ENCODE measurements at regions not wholly inside any gene's neighbourhood (a gene's known extent, or its start where the extent isn't known, plus 50 kb on each side); places are given as distances from the start of the nearest gene placed in this dataset.

DNA sequence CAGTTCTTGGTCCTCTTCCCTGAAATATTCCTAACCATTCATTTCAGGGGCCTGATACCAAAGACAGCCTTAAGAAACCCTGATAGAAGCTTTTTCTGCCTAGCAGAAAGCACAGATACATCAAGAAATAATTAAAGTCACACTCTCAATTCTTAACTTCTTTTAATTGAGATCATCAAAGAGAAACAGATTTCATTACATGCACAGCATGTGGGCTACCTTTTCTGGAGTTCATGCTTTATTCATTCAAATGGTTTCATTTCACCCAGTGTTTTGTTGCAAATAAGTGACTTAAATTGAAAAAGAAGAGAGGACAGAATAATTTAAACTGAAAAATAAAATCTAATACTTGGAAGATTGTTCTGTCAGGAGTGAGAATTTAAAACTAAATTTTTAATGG lies 192.6 kb upstream of the GGTLC1 start:
- TF ChIP-seq, protein P1, sequence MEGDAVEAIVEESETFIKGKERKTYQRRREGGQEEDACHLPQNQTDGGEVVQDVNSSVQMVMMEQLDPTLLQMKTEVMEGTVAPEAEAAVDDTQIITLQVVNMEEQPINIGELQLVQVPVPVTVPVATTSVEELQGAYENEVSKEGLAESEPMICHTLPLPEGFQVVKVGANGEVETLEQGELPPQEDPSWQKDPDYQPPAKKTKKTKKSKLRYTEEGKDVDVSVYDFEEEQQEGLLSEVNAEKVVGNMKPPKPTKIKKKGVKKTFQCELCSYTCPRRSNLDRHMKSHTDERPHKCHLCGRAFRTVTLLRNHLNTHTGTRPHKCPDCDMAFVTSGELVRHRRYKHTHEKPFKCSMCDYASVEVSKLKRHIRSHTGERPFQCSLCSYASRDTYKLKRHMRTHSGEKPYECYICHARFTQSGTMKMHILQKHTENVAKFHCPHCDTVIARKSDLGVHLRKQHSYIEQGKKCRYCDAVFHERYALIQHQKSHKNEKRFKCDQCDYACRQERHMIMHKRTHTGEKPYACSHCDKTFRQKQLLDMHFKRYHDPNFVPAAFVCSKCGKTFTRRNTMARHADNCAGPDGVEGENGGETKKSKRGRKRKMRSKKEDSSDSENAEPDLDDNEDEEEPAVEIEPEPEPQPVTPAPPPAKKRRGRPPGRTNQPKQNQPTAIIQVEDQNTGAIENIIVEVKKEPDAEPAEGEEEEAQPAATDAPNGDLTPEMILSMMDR (IDR thresholded peaks at IDR 0.05; ENCODE audit: low read depth, low read length), result no peak
- H3K4me3 ChIP-seq (ENCODE audit: low read depth, low read length), result no peak overlapping the region

DNA sequence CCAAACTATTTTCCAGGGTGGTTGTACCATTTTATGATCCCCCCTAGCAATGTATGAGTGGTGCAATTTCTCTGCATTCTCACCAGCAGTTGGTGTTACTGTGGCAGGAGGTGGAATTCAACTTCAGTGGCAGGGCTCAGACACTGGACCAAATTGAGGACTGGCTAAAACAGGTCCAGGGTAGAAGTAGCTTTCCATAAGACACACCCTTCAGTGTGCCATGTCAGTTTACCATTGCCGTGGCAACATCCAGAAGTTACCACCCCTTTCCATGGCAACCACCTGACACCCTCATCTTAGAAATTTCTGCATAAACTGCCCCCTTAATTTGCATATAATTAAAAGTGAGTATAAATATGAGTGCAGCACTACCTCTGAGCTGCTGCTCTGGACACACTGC lies 180.7 kb upstream of the GGTLC1 start:
- TF ChIP-seq, protein P1 (IDR thresholded peaks at IDR 0.05; ENCODE audit: low read depth, low read length), result no peak
- H3K4me3 ChIP-seq (ENCODE audit: low read depth, low read length), result no peak overlapping the region

DNA sequence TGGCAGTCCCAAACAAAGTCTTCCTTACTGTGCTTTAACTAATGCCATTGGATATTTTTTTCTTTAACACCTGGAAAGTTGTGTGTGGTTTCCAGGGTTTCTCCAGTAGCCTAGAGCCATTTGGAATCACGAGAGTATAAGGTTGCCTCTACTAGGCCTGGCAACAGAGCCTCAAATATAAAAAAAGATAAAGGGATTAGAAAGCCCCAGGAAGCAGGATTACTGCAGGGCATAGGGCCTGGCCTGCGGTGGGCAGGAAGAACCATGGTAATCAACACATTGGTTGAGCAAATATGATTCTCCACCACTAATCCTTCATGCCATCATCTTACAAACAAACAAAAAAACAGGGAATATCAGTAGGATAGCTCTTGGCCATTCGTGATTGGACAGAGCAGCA lies 177.8 kb upstream of the GGTLC1 start:
- H3K4me3 ChIP-seq (ENCODE audit: low read depth, low read length), result no peak overlapping the region

DNA sequence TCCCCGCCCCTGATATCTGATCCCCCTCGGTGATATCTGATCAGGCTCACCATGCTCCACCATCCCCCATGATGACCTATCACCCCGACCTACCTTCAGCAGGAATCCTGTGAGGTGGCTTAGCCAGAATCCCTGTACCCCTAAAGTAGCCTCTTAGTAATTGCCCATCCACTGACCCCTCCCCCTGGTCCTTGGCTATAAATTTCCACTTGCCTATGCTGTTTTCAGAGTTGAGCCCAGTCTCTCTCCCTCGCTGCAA lies 177.5 kb upstream of the GGTLC1 start:
- H3K4me3 ChIP-seq (ENCODE audit: low read depth, low read length), result no peak overlapping the region
- TF ChIP-seq, protein P1 (IDR thresholded peaks at IDR 0.05; ENCODE audit: low read depth, low read length), result no peak

More for the DNA sequence above, 177.8 kb upstream of the GGTLC1 start:
- TF ChIP-seq, protein P1 (IDR thresholded peaks at IDR 0.05; ENCODE audit: low read depth, low read length), result no peak

DNA sequence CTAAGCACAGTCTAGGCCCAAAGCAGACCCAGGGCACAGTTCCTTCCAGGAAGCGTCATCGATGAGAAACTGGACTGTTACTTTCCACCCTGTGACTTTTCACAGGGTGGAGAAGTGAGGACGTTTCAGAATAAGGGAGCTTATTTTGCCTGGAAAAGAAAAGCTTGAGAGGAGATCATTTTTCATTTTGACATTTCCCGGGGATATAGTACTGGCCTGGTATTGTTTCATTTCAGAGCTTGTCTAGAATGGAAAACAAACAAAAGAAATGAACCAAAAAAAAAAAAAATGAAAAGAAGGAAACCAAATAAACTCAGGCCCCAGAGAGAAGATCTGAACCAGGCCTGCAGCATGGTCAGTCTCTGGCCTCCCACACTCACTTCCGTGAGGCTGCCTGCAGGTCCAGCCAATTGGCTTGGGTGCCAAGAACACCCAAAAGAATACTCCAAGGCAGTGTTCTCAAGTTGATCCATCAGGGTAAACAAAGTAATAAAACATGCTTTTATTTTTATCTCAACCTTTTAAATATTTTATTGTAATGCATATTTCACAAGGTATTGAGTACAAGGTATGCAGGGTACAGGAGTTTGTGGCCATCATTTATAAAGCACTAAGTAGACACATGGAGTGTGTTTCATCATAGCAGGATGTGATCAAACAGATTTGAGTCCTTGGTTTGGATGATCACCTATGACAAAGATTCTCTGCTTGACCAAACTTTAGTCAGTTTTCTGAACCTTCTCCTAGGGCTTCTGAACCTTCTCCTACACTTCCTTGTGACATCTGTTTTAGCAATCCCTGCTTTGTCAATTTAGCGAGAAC lies 176.9 kb upstream of the GGTLC1 start:
- no peak overlapping the region for H3K4me3 ChIP-seq (ENCODE audit: low read depth, low read length)
- TF ChIP-seq, protein P1 (IDR thresholded peaks at IDR 0.05; ENCODE audit: low read depth, low read length), result no peak

DNA sequence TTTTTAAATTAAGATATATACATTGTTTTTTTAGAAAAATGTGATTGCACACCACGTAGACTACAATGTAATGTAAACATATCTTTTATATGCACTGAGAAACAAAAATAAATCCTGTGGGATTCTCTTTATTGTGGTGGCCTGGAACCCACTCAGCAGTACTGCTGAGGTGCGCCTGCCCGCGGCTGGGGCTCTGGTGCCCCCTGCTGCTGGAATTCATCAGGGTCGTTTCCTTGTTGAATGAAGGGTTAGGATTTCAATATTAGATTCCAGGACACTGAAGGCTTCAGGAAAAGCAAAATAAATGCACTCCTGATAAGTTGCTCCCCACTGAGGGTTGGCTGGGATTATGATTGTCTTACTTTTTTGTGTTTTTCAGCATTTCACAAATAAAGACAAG lies 175.8 kb upstream of the GGTLC1 start:
- no peak overlapping the region for H3K4me3 ChIP-seq (ENCODE audit: low read depth, low read length)
- TF ChIP-seq, protein P1 (IDR thresholded peaks at IDR 0.05; ENCODE audit: low read depth, low read length), result no peak

DNA sequence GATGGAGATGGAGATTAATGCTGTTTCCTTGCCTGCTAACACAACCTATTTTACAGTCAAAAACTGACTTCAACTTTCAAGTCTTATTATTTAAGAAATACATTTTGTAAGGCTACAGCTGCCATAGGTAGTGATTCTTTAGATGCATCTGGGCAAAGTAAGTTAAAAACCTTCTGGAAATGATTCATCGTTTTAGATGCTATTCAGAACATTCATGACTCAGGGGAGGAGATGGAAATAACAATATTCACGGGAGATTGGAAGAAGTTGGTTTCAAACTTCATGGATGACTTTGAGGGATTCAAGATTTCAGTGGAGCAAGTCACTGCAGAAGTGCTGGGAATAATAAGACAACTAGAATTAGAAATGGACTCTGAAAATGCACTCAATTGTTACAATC lies 174.9 kb upstream of the GGTLC1 start:
- no peak overlapping the region for H3K4me3 ChIP-seq (ENCODE audit: low read depth, low read length)
- TF ChIP-seq, protein P1 (IDR thresholded peaks at IDR 0.05; ENCODE audit: low read depth, low read length), result no peak
